GM12878 (cell line): ENCODE measurements at regions not wholly inside any gene's neighbourhood (a gene's known extent, or its start where the extent isn't known, plus 50 kb on each side); places are given as distances from the start of the nearest gene placed in this dataset.

ENCODE experiments used
- ATAC-seq: fragments of 200-7000 bp; cut with Tn5 transposase; 3 replicates; pipeline ENCODE4 v1.9.1; 2020; ENCODE audit warnings: mild to moderate bottlenecking, moderate library complexity
- BruUV-seq: library from RNA; stranded (reverse); fragments of 400-500 nt; replicated peaks from 2 replicates; lab custom pipeline; 2021; lab: Mats Ljungman, UMichigan
- CTCF ChIA-PET: fragments of 300-600 bp; sonication (Branson Sonifier 250); formaldehyde crosslinking; extraction: SDS; loops from one replicate; lab custom pipeline; 2021; ENCODE audit warnings: inconsistent platforms; lab: Yijun Ruan, JAX
- POLR2A ChIA-PET: fragments of 350-600 bp; formaldehyde crosslinking; extraction: SDS; loops from one replicate; lab custom pipeline; 2021; ENCODE audit warnings: inconsistent platforms; lab: Charles Lee
- RAD21 ChIA-PET: fragments of 300-600 bp; sonication (Branson Sonifier 250); formaldehyde crosslinking; loops from one replicate; lab custom pipeline; 2023; ENCODE audit warnings: antibody characterized with exemption; ENCODE audit not compliant: unreplicated experiment; lab: Charles Lee
- SMC1A ChIA-PET: fragments of 300-600 bp; sonication (Branson Sonifier 250); formaldehyde crosslinking; loops from one replicate; lab custom pipeline; 2023; ENCODE audit not compliant: unreplicated experiment, uncharacterized antibody; lab: Charles Lee
- DNase-seq: peaks from one replicate; pipeline ENCODE4 v3.0.0-alpha.2; 2011; ENCODE audit warnings: low read depth, low spot score
- FAIRE-seq: peaks from 3 replicates; lab custom pipeline; 2011; peaks lifted over from hg19 to GRCh38; lab: Jason Lieb, UNC
- H2AFZ ChIP-seq: 2 replicates; pipeline ENCODE4 v1.6.0; 2011; ENCODE audit warnings: low read depth, low read length, control low read depth; ENCODE audit not compliant: control insufficient read depth
- H3K27ac ChIP-seq: 2 replicates; pipeline ENCODE4 v1.5.1; 2011; ENCODE audit warnings: control low read depth; ENCODE audit not compliant: control insufficient read depth, insufficient read depth
- H3K27me3 ChIP-seq, 2 experiments: replicated peaks in 1 of 2; 2 replicates each; pipeline versions ENCODE4 v1.6.0 to v1.6.1; 2011; ENCODE audit warnings: low read length in 1 of 2; ENCODE audit not compliant: control insufficient read depth in 2 of 2, insufficient read depth in 2 of 2
- H3K36me3 ChIP-seq, 2 experiments: 2 replicates each; pipeline ENCODE4 v1.5.1; 2011; ENCODE audit warnings: low read length in 1 of 2; ENCODE audit not compliant: control insufficient read depth in 2 of 2, insufficient read depth in 2 of 2
- H3K4me1 ChIP-seq: 2 replicates; pipeline ENCODE4 v1.6.1; 2011; ENCODE audit warnings: mild to moderate bottlenecking, low read length, moderate library complexity, mixed read lengths; ENCODE audit not compliant: control insufficient read depth, insufficient read depth
- H3K4me2 ChIP-seq: 2 replicates; pipeline ENCODE4 v1.6.0; 2011; ENCODE audit warnings: control low read depth; ENCODE audit not compliant: control insufficient read depth, insufficient read depth
- H3K4me3 ChIP-seq: fragments of 200-600 bp; sonication (generic); 2 replicates; pipeline ENCODE4 v1.5.1; 2016
- H3K79me2 ChIP-seq: 2 replicates; pipeline ENCODE4 v1.6.0; 2011; ENCODE audit warnings: low read length; ENCODE audit not compliant: control insufficient read depth, insufficient read depth
- H3K9ac ChIP-seq: 2 replicates; pipeline ENCODE4 v1.8.0; 2011; ENCODE audit warnings: low read length, control low read depth, mixed read lengths; ENCODE audit not compliant: control insufficient read depth, insufficient read depth
- H3K9me3 ChIP-seq: replicated peaks from 3 replicates; pipeline ENCODE4 v1.5.1; 2011; ENCODE audit warnings: mild to moderate bottlenecking, low read length; ENCODE audit not compliant: control insufficient read depth, insufficient read depth
- H4K20me1 ChIP-seq: 2 replicates; pipeline ENCODE4 v1.6.0; 2011; ENCODE audit not compliant: control insufficient read depth, insufficient read depth
- BCL11A ChIP-seq: IDR thresholded peaks from 2 replicates; pipeline ENCODE4 v1.6.1; 2011; ENCODE audit warnings: low read depth, low read length
- CBX3 ChIP-seq: fragments of 200-600 bp; sonication (generic); IDR thresholded peaks from 2 replicates; pipeline ENCODE4 v1.6.1; 2016; ENCODE audit warnings: low read depth, borderline replicate concordance
- CEBPZ ChIP-seq: fragments of 150-350 bp; IDR thresholded peaks from 2 replicates; pipeline ENCODE4 v1.6.1; 2016; ENCODE audit warnings: low read depth, low read length
- CHD4 ChIP-seq: fragments of 200-600 bp; sonication (generic); IDR thresholded peaks from 2 replicates; pipeline ENCODE4 v1.6.1; 2016; ENCODE audit warnings: mild to moderate bottlenecking
- EED ChIP-seq: sonication (generic); IDR thresholded peaks from 2 replicates; pipeline ENCODE4 v1.6.1; 2016; ENCODE audit warnings: antibody characterized with exemption, low read depth
- HDAC6 ChIP-seq: fragments of 200-600 bp; sonication (generic); IDR thresholded peaks from one replicate; pipeline ENCODE4 v1.8.0; 2017; ENCODE audit warnings: antibody characterized with exemption; ENCODE audit not compliant: unreplicated experiment
- IKZF2 ChIP-seq, 2 experiments: fragments of 450-650 bp; IDR thresholded peaks; 2 replicates each; pipeline ENCODE4 v1.6.1; 2017; ENCODE audit warnings: mild to moderate bottlenecking in 2 of 2, moderate library complexity in 2 of 2
- MYC ChIP-seq: IDR thresholded peaks from 2 replicates; pipeline ENCODE4 v1.6.1; 2011; ENCODE audit warnings: mild to moderate bottlenecking, low read length, moderate library complexity, inconsistent platforms; ENCODE audit not compliant: insufficient read depth, insufficient replicate concordance, insufficient read length, severe bottlenecking
- NFXL1 ChIP-seq: fragments of 450-650 bp; IDR thresholded peaks from 2 replicates; pipeline ENCODE4 v1.6.1; 2017; ENCODE audit warnings: antibody characterized with exemption, mild to moderate bottlenecking, borderline replicate concordance
- SRF ChIP-seq, 2 experiments: IDR thresholded peaks; 2 replicates each; pipeline ENCODE4 v1.6.1; 2011; ENCODE audit warnings: low read depth in 2 of 2, low read length in 2 of 2, mild to moderate bottlenecking in 1 of 2, moderate library complexity in 1 of 2
- TARDBP ChIP-seq: IDR thresholded peaks from 2 replicates; pipeline ENCODE4 v1.6.1; 2016; ENCODE audit warnings: borderline replicate concordance
- WRNIP1 ChIP-seq: IDR thresholded peaks from 2 replicates; pipeline ENCODE4 v1.6.1; 2011; ENCODE audit warnings: low read depth, low read length, improper control_type of control experiment, borderline replicate concordance
- YBX1 ChIP-seq: fragments of 450-650 bp; IDR thresholded peaks from 2 replicates; pipeline ENCODE4 v1.6.1; 2016; ENCODE audit warnings: antibody characterized with exemption
- ZBTB40 ChIP-seq: fragments of 450-650 bp; IDR thresholded peaks from 2 replicates; pipeline ENCODE4 v1.6.1; 2016; ENCODE audit warnings: mild to moderate bottlenecking, moderate library complexity, borderline replicate concordance
- ZNF207 ChIP-seq: fragments of 450-650 bp; IDR thresholded peaks from 2 replicates; pipeline ENCODE4 v1.6.1; 2014; ENCODE audit warnings: antibody characterized with exemption, mild to moderate bottlenecking, borderline replicate concordance
- WGBS: methylation state at CpG from one replicate; pipeline ENCODE4 v1.1.6; 2016; ENCODE audit warnings: low lambda C conversion rate; ENCODE audit not compliant: insufficient replicate concordance, insufficient coverage; ENCODE audit errors: missing lambda C conversion rate; 5-methylcytosine and 5-hydroxymethylcytosine counted together
- in situ Hi-C: fragments of 300-500 bp; cut with MboI; formaldehyde crosslinking; loops from 9 replicates; pipeline ENCODE4 v1.14.3; 2018; ENCODE audit warnings: mixed read lengths
- intact Hi-C: fragments of 100-400 bp; cut with micrococcal nuclease; formaldehyde crosslinking; loops from one replicate; pipeline ENCODE4 v1.14.2; 2022; ENCODE audit not compliant: unreplicated experiment
- TF ChIP-seq, protein P1 (sequence below): fragments of 450-650 bp; IDR thresholded peaks from 2 replicates; pipeline ENCODE4 v1.6.1; 2017; ENCODE audit warnings: antibody characterized with exemption, mild to moderate bottlenecking, moderate library complexity

DNA sequence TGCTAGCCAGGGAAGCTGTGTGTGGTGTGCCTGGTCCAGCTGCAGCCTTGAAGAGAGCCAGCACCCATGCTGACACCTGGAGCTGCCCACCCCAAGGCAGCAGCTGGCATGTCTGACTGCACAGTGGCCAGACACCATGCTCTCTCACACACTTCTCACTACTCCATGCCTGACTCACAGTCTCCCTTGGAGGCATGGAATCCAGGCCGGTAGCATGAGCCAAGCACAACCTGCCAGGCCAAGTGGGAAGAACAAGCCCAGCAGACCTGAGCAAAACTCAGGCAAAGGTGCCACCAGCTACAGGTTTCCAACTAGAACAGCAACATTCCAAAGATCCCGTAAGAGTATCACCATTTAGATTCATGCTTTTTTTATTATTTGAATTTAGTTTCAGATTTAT is 625.3 kb upstream of the LRRTM4 start:
- H3K9me3 ChIP-seq = no peaks in the 10 kb centered on the region
- no peak overlapping the region for H3K9ac ChIP-seq
- ATAC-seq (no peak), DNase-seq (no peak), FAIRE-seq (no peak)
- RAD21 ChIA-PET = interaction anchor here (1.0 kb wide), 1 partner anchor 393 kb away, joined by 3 read pairs; no protein-coding TSS in a partner anchor
- no peak overlapping the region for H3K27ac ChIP-seq
- 62% methylated on average over 2 of the region's 2 CpGs for WGBS
- POLR2A ChIA-PET = no interaction called here
- SMC1A ChIA-PET = interaction anchor here (0.6 kb wide), 1 partner anchor 1472 kb away, joined by 3 read pairs; no protein-coding TSS in a partner anchor
- no peak overlapping the region for H2AFZ ChIP-seq
- no TSS peak for BruUV-seq
- H3K36me3 ChIP-seq = no peaks in the 10 kb centered on the region
- H3K4me2 ChIP-seq = no peak overlapping the region
- H3K27me3 ChIP-seq = no peaks in the 10 kb centered on the region
- CTCF ChIA-PET = no interaction called here
- no peaks in the 10 kb centered on the region for H3K79me2 ChIP-seq
- H3K4me3 ChIP-seq = no peak overlapping the region
- H4K20me1 ChIP-seq = no peaks in the 10 kb centered on the region
- intact Hi-C loops = no loop called here
- in situ Hi-C loops = no loop called here
- H3K4me1 ChIP-seq = no peaks in the 10 kb centered on the region
- TF ChIP-seq TARDBP (no peak), ZBTB40 (no peak), BCL11A (no peak), CBX3 (no peak), YBX1 (no peak), ZNF207 (no peak), WRNIP1 (no peak), CHD4 (no peak), EED (no peak), IKZF2 (IDR thresholded peaks at IDR 0.05) (no peak), HDAC6 (no peak), MYC (no peak), NFXL1 (no peak), SRF (IDR thresholded peaks at IDR 0.05; ENCODE audit: low read depth in 2 of 2, low read length in 2 of 2) (no peak), CEBPZ (no peak)
- TF ChIP-seq, protein P1, sequence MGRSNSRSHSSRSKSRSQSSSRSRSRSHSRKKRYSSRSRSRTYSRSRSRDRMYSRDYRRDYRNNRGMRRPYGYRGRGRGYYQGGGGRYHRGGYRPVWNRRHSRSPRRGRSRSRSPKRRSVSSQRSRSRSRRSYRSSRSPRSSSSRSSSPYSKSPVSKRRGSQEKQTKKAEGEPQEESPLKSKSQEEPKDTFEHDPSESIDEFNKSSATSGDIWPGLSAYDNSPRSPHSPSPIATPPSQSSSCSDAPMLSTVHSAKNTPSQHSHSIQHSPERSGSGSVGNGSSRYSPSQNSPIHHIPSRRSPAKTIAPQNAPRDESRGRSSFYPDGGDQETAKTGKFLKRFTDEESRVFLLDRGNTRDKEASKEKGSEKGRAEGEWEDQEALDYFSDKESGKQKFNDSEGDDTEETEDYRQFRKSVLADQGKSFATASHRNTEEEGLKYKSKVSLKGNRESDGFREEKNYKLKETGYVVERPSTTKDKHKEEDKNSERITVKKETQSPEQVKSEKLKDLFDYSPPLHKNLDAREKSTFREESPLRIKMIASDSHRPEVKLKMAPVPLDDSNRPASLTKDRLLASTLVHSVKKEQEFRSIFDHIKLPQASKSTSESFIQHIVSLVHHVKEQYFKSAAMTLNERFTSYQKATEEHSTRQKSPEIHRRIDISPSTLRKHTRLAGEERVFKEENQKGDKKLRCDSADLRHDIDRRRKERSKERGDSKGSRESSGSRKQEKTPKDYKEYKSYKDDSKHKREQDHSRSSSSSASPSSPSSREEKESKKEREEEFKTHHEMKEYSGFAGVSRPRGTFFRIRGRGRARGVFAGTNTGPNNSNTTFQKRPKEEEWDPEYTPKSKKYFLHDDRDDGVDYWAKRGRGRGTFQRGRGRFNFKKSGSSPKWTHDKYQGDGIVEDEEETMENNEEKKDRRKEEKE = no peak
- TF ChIP-seq, all 136 proteins: peak for 0
